ENCODE measurements at regions not wholly inside any gene's neighbourhood (a gene's known extent, or its start where the extent isn't known, plus 50 kb on each side); places are given as distances from the start of the nearest gene placed in this dataset.

- Mint-ChIP-seq H3K36me3 (ENCODE audit: low read depth) (no peaks in the 10 kb centered on the region), H3K4me3 (no peak overlapping the region), H3K27me3 (peaks cover 66% of the 10 kb centered on the region), H3K9me3 (no peaks in the 10 kb centered on the region), H3K4me1 (no peaks in the 10 kb centered on the region), H3K27ac (no peak overlapping the region)
- no peak for ATAC-seq (replicated peaks)
Measured at GRCh38 chr16:86287664-86288201, 222.6 kb upstream of the FOXF1 start.

GRCh38 chr16:86288716-86289294 lies 221.5 kb upstream of the FOXF1 start:
- no peak overlapping the region for H3K4me3 Mint-ChIP-seq
- H3K9me3 Mint-ChIP-seq, result no peaks in the 10 kb centered on the region
- H3K27me3 Mint-ChIP-seq, result peaks cover 65% of the 10 kb centered on the region
- no peaks in the 10 kb centered on the region for H3K36me3 Mint-ChIP-seq (ENCODE audit: low read depth)
- no peaks in the 10 kb centered on the region for H3K4me1 Mint-ChIP-seq
- H3K27ac Mint-ChIP-seq, result no peak overlapping the region
- no peak for ATAC-seq (replicated peaks)

- Mint-ChIP-seq H3K4me1 (no peaks in the 10 kb centered on the region), H3K9me3 (no peaks in the 10 kb centered on the region), H3K4me3 (no peak overlapping the region), H3K27me3 (peaks cover 70% of the 10 kb centered on the region), H3K27ac (no peak overlapping the region), H3K36me3 (ENCODE audit: low read depth) (no peaks in the 10 kb centered on the region)
- ATAC-seq (replicated peaks), result no peak
Measured at GRCh38 chr16:86289304-86289703, 221.0 kb upstream of the FOXF1 start.

GRCh38 chr16:86289907-86290306 lies 220.4 kb upstream of the FOXF1 start:
- H3K4me3 Mint-ChIP-seq, result no peak overlapping the region
- no peak for ATAC-seq (replicated peaks)
- no peaks in the 10 kb centered on the region for H3K36me3 Mint-ChIP-seq (ENCODE audit: low read depth)
- no peak overlapping the region for H3K27ac Mint-ChIP-seq
- no peaks in the 10 kb centered on the region for H3K4me1 Mint-ChIP-seq
- H3K27me3 Mint-ChIP-seq, result peaks cover 75% of the 10 kb centered on the region
- H3K9me3 Mint-ChIP-seq, result no peaks in the 10 kb centered on the region

- H3K36me3 Mint-ChIP-seq (ENCODE audit: low read depth), result no peaks in the 10 kb centered on the region
- H3K4me3 Mint-ChIP-seq, result no peak overlapping the region
- H3K4me1 Mint-ChIP-seq, result no peaks in the 10 kb centered on the region
- no peak for ATAC-seq (replicated peaks)
- peaks cover 77% of the 10 kb centered on the region for H3K27me3 Mint-ChIP-seq
- no peaks in the 10 kb centered on the region for H3K9me3 Mint-ChIP-seq
- no peak overlapping the region for H3K27ac Mint-ChIP-seq
Measured at GRCh38 chr16:86291491-86291890, 218.8 kb upstream of the FOXF1 start.

- Mint-ChIP-seq H3K36me3 (ENCODE audit: low read depth) (no peaks in the 10 kb centered on the region), H3K9me3 (no peaks in the 10 kb centered on the region), H3K27me3 (peaks cover 78% of the 10 kb centered on the region), H3K4me3 (no peak overlapping the region), H3K27ac (no peak overlapping the region), H3K4me1 (no peaks in the 10 kb centered on the region)
- ATAC-seq (replicated peaks), result no peak
Measured at GRCh38 chr16:86292171-86292775, 218.1 kb upstream of the FOXF1 start.

- Mint-ChIP-seq H3K27ac (no peak overlapping the region), H3K27me3 (peaks cover 75% of the 10 kb centered on the region), H3K4me1 (no peaks in the 10 kb centered on the region), H3K4me3 (no peak overlapping the region), H3K36me3 (ENCODE audit: low read depth) (no peaks in the 10 kb centered on the region), H3K9me3 (no peaks in the 10 kb centered on the region)
- ATAC-seq (replicated peaks), result no peak
Measured at GRCh38 chr16:86292942-86293341, 217.4 kb upstream of the FOXF1 start.

- Mint-ChIP-seq H3K4me1 (no peaks in the 10 kb centered on the region), H3K4me3 (no peak overlapping the region), H3K27ac (no peak overlapping the region), H3K36me3 (ENCODE audit: low read depth) (no peaks in the 10 kb centered on the region), H3K9me3 (no peaks in the 10 kb centered on the region), H3K27me3 (peaks cover 72% of the 10 kb centered on the region)
- ATAC-seq (replicated peaks), result no peak
Measured at GRCh38 chr16:86293906-86294305, 216.4 kb upstream of the FOXF1 start.

- peaks cover 69% of the 10 kb centered on the region for H3K27me3 Mint-ChIP-seq
- H3K36me3 Mint-ChIP-seq (ENCODE audit: low read depth), result no peaks in the 10 kb centered on the region
- no peak for ATAC-seq (replicated peaks)
Measured at GRCh38 chr16:86294535-86295196, 215.7 kb upstream of the FOXF1 start.

GRCh38 chr16:86296256-86296655 lies 214.1 kb upstream of the FOXF1 start:
- H3K9me3 Mint-ChIP-seq, result no peaks in the 10 kb centered on the region
- no peak overlapping the region for H3K4me3 Mint-ChIP-seq
- ATAC-seq (replicated peaks), result no peak
- no peak overlapping the region for H3K27ac Mint-ChIP-seq
- no peaks in the 10 kb centered on the region for H3K4me1 Mint-ChIP-seq
- H3K27me3 Mint-ChIP-seq, result peaks cover 65% of the 10 kb centered on the region
- no peaks in the 10 kb centered on the region for H3K36me3 Mint-ChIP-seq (ENCODE audit: low read depth)

More at GRCh38 chr16:86294535-86295196, 215.7 kb upstream of the FOXF1 start:
- no peaks in the 10 kb centered on the region for H3K9me3 Mint-ChIP-seq
- no peaks in the 10 kb centered on the region for H3K4me1 Mint-ChIP-seq
- H3K4me3 Mint-ChIP-seq, result no peak overlapping the region
- H3K27ac Mint-ChIP-seq, result no peak overlapping the region

- Mint-ChIP-seq H3K36me3 (ENCODE audit: low read depth) (no peaks in the 10 kb centered on the region), H3K9me3 (no peaks in the 10 kb centered on the region), H3K4me1 (no peaks in the 10 kb centered on the region), H3K27me3 (peaks cover 59% of the 10 kb centered on the region), H3K4me3 (no peak overlapping the region), H3K27ac (no peak overlapping the region)
- no peak for ATAC-seq (replicated peaks)
Measured at GRCh38 chr16:86297391-86297790, 212.9 kb upstream of the FOXF1 start.

GRCh38 chr16:86297866-86298757 lies 212.2 kb upstream of the FOXF1 start:
- Mint-ChIP-seq H3K27me3 (peaks cover 56% of the 10 kb centered on the region), H3K27ac (no peak overlapping the region), H3K9me3 (no peaks in the 10 kb centered on the region), H3K4me1 (no peaks in the 10 kb centered on the region), H3K4me3 (no peak overlapping the region), H3K36me3 (ENCODE audit: low read depth) (no peaks in the 10 kb centered on the region)
- ATAC-seq (replicated peaks), result no peak

GRCh38 chr16:86298758-86299134 lies 211.6 kb upstream of the FOXF1 start:
- no peak overlapping the region for H3K4me3 Mint-ChIP-seq
- H3K36me3 Mint-ChIP-seq (ENCODE audit: low read depth), result no peaks in the 10 kb centered on the region
- H3K4me1 Mint-ChIP-seq, result no peaks in the 10 kb centered on the region
- H3K9me3 Mint-ChIP-seq, result no peaks in the 10 kb centered on the region
- no peak for ATAC-seq (replicated peaks)
- no peak overlapping the region for H3K27ac Mint-ChIP-seq
- peaks cover 52% of the 10 kb centered on the region for H3K27me3 Mint-ChIP-seq

GRCh38 chr16:86299882-86300610 lies 210.3 kb upstream of the FOXF1 start:
- peaks cover 46% of the 10 kb centered on the region for H3K27me3 Mint-ChIP-seq
- no peak overlapping the region for H3K4me3 Mint-ChIP-seq
- no peak for ATAC-seq (replicated peaks)
- H3K4me1 Mint-ChIP-seq, result no peaks in the 10 kb centered on the region
- no peaks in the 10 kb centered on the region for H3K9me3 Mint-ChIP-seq
- no peaks in the 10 kb centered on the region for H3K36me3 Mint-ChIP-seq (ENCODE audit: low read depth)
- H3K27ac Mint-ChIP-seq, result no peak overlapping the region

All from activated T-helper 17 cell treated with anti-CD3 and anti-CD28 coated beads, Interleukin-2, amount 50 U/mL, for 72 hours (primary cell).